ENCODE measurements at regions not wholly inside any gene's neighbourhood (a gene's known extent, or its start where the extent isn't known, plus 50 kb on each side); places are given as distances from the start of the nearest gene placed in this dataset.

- no peak for DNase-seq
These were observed 172.0 kb upstream of the PELI2 start for GRCh38 chr14:55946231-55946630.

- DNase-seq = no peak
These were observed 169.8 kb upstream of the PELI2 start for GRCh38 chr14:55948399-55948798.

- DNase-seq = no peak
These were observed 168.5 kb upstream of the PELI2 start for GRCh38 chr14:55949708-55950107.

GRCh38 chr14:55950135-55950534 lies 168.1 kb upstream of the PELI2 start:
- DNase-seq = no peak

GRCh38 chr14:55951341-55952206 lies 166.6 kb upstream of the PELI2 start:
- DNase-seq = no peak

- DNase-seq = no peak
These were observed 164.1 kb upstream of the PELI2 start for GRCh38 chr14:55954108-55954507.

- DNase-seq = no peak
These were observed 163.0 kb upstream of the PELI2 start for GRCh38 chr14:55955175-55955574.

GRCh38 chr14:55957950-55958349 lies 160.3 kb upstream of the PELI2 start:
- DNase-seq = no peak

- no peak for DNase-seq
These were observed 154.9 kb upstream of the PELI2 start for GRCh38 chr14:55963295-55963694.

GRCh38 chr14:55964091-55964490 lies 154.1 kb upstream of the PELI2 start:
- no peak for DNase-seq

GRCh38 chr14:55964821-55965220 lies 153.4 kb upstream of the PELI2 start:
- no peak for DNase-seq

- DNase-seq = no peak
These were observed 152.4 kb upstream of the PELI2 start for GRCh38 chr14:55965851-55966250.

GRCh38 chr14:55968741-55969140 lies 149.5 kb upstream of the PELI2 start:
- no peak for DNase-seq

GRCh38 chr14:55973285-55973800 lies 144.9 kb upstream of the PELI2 start:
- no peak for DNase-seq

- DNase-seq = no peak
These were observed 144.1 kb upstream of the PELI2 start for GRCh38 chr14:55973911-55974630.

GRCh38 chr14:55975281-55975910 lies 142.8 kb upstream of the PELI2 start:
- peak; percentile 22 for DNase-seq

GRCh38 chr14:55976219-55976618 lies 142.0 kb upstream of the PELI2 start:
- peak; percentile 40 for DNase-seq

GRCh38 chr14:55976655-55977054 lies 141.6 kb upstream of the PELI2 start:
- no peak for DNase-seq

- DNase-seq = peak; percentile 67
These were observed 140.6 kb upstream of the PELI2 start for GRCh38 chr14:55977392-55978150.

GRCh38 chr14:55979096-55979495 lies 139.1 kb upstream of the PELI2 start:
- DNase-seq = no peak

- DNase-seq = no peak
These were observed 138.4 kb upstream of the PELI2 start for GRCh38 chr14:55979781-55980180.

GRCh38 chr14:55980970-55981369 lies 137.2 kb upstream of the PELI2 start:
- no peak for DNase-seq

GRCh38 chr14:55986069-55986468 lies 132.1 kb upstream of the PELI2 start:
- no peak for DNase-seq

Measured in right hindlimb (tissue), 1 donor.